ENCODE measurements at regions not wholly inside any gene's neighbourhood (a gene's known extent, or its start where the extent isn't known, plus 50 kb on each side); places are given as distances from the start of the nearest gene placed in this dataset.

DNA sequence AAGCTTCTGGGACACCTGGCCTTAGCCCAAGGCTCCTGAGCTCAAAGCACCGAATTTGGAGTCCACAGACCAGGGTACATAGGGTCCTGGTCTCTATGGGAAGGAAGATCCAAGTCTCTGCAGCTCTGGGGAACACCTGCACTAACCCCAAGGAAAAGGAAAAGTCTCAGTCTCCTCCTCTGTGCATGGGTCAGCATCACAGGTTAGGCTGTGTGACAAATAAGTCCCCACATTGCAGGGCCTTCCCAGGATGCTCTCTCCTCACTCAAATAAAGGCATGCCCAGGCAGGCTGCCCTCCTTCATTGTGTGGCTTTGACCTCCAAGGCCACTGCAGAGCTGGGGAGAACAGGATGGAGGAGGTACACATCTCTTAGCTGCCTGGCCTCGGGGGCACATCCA lies 121.0 kb upstream of the ZMIZ1 start:
- H3K4me1 Mint-ChIP-seq (ENCODE audit: unreplicated experiment), result no peaks in the 10 kb centered on the region
- H3K27me3 Mint-ChIP-seq (ENCODE audit: unreplicated experiment), result peaks cover 14% of the 10 kb centered on the region
- TF ChIP-seq, protein P1, sequence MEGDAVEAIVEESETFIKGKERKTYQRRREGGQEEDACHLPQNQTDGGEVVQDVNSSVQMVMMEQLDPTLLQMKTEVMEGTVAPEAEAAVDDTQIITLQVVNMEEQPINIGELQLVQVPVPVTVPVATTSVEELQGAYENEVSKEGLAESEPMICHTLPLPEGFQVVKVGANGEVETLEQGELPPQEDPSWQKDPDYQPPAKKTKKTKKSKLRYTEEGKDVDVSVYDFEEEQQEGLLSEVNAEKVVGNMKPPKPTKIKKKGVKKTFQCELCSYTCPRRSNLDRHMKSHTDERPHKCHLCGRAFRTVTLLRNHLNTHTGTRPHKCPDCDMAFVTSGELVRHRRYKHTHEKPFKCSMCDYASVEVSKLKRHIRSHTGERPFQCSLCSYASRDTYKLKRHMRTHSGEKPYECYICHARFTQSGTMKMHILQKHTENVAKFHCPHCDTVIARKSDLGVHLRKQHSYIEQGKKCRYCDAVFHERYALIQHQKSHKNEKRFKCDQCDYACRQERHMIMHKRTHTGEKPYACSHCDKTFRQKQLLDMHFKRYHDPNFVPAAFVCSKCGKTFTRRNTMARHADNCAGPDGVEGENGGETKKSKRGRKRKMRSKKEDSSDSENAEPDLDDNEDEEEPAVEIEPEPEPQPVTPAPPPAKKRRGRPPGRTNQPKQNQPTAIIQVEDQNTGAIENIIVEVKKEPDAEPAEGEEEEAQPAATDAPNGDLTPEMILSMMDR (IDR thresholded peaks at IDR 0.05; ENCODE audit: unreplicated experiment), result no peak
- H3K9me3 Mint-ChIP-seq (ENCODE audit: unreplicated experiment), result no peaks in the 10 kb centered on the region
- H3K27ac Mint-ChIP-seq (ENCODE audit: unreplicated experiment), result no peak overlapping the region
- H3K4me3 Mint-ChIP-seq (ENCODE audit: unreplicated experiment), result no peak overlapping the region
- H3K36me3 Mint-ChIP-seq (ENCODE audit: low read depth, unreplicated experiment), result peaks cover 7% of the 10 kb centered on the region
- DNase-seq (ENCODE audit: low spot score), result no peak

DNA sequence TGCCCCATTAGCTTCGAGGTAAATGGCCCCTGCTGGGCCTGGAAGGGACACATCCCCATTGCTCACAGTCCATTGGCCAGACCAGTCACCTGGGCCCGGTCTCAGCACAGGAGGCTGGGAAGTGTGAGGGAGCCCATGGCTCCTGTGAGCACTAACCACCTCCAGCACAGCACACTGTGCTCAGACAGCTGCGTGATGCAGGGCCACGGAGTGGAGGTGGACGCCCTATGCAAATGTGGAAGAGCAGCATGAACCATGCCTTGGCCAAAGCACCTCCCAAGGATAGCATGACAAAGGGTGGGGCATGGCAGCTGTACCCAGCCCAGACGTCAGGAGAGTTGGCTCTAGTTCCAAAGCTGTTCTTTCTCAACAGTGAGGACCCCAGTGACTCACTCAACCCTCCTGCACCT lies 120.1 kb upstream of the ZMIZ1 start:
- H3K27ac Mint-ChIP-seq (ENCODE audit: unreplicated experiment), result no peak overlapping the region
- DNase-seq (ENCODE audit: low spot score), result no peak
- no peaks in the 10 kb centered on the region for H3K4me1 Mint-ChIP-seq (ENCODE audit: unreplicated experiment)
- TF ChIP-seq, protein P1 (IDR thresholded peaks at IDR 0.05; ENCODE audit: unreplicated experiment), result no peak
- H3K4me3 Mint-ChIP-seq (ENCODE audit: unreplicated experiment), result no peak overlapping the region
- H3K27me3 Mint-ChIP-seq (ENCODE audit: unreplicated experiment), result peaks cover 14% of the 10 kb centered on the region
- no peaks in the 10 kb centered on the region for H3K9me3 Mint-ChIP-seq (ENCODE audit: unreplicated experiment)
- peaks cover 4% of the 10 kb centered on the region for H3K36me3 Mint-ChIP-seq (ENCODE audit: low read depth, unreplicated experiment)

- Mint-ChIP-seq H3K4me3 (ENCODE audit: unreplicated experiment) (no peak overlapping the region), H3K36me3 (ENCODE audit: low read depth, unreplicated experiment) (no peaks in the 10 kb centered on the region), H3K9me3 (ENCODE audit: unreplicated experiment) (no peaks in the 10 kb centered on the region), H3K27ac (ENCODE audit: unreplicated experiment) (no peak overlapping the region), H3K4me1 (ENCODE audit: unreplicated experiment) (no peaks in the 10 kb centered on the region), H3K27me3 (ENCODE audit: unreplicated experiment) (peaks cover 11% of the 10 kb centered on the region)
- DNase-seq (ENCODE audit: low spot score), result no peak
- TF ChIP-seq, protein P1 (IDR thresholded peaks at IDR 0.05; ENCODE audit: unreplicated experiment), result no peak
Measured at GRCh38 chr10:78950656-78951587, 117.8 kb upstream of the ZMIZ1 start.

DNA sequence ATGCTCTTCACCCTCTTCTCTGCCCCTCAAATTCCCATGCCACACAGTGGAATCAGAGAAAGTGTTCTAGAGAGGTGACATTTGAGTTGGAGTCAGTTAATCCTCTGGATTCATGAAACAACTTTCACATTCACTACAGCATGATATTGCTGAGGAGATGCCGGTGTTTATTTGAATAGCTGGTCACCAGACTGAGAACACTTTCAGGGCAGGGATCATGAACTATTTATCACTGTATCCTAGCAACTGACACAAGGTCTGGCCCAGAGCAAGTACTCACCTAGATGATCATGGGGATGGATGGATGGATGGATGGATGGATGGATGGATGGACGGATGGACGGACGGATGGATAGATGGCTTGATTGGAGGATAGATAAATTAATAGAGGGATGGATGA lies 116.7 kb upstream of the ZMIZ1 start:
- DNase-seq (ENCODE audit: low spot score), result no peak
- H3K4me3 Mint-ChIP-seq (ENCODE audit: unreplicated experiment), result no peak overlapping the region
- TF ChIP-seq, protein P1 (IDR thresholded peaks at IDR 0.05; ENCODE audit: unreplicated experiment), result no peak
- H3K27me3 Mint-ChIP-seq (ENCODE audit: unreplicated experiment), result peaks cover 13% of the 10 kb centered on the region
- no peaks in the 10 kb centered on the region for H3K36me3 Mint-ChIP-seq (ENCODE audit: low read depth, unreplicated experiment)
- no peaks in the 10 kb centered on the region for H3K9me3 Mint-ChIP-seq (ENCODE audit: unreplicated experiment)
- no peak overlapping the region for H3K27ac Mint-ChIP-seq (ENCODE audit: unreplicated experiment)
- no peaks in the 10 kb centered on the region for H3K4me1 Mint-ChIP-seq (ENCODE audit: unreplicated experiment)

GRCh38 chr10:78952686-78953085 lies 116.1 kb upstream of the ZMIZ1 start:
- TF ChIP-seq, protein P1 (IDR thresholded peaks at IDR 0.05; ENCODE audit: unreplicated experiment), result no peak
- DNase-seq (ENCODE audit: low spot score), result no peak
- no peaks in the 10 kb centered on the region for H3K36me3 Mint-ChIP-seq (ENCODE audit: low read depth, unreplicated experiment)
- H3K27ac Mint-ChIP-seq (ENCODE audit: unreplicated experiment), result no peak overlapping the region
- H3K27me3 Mint-ChIP-seq (ENCODE audit: unreplicated experiment), result peaks cover 13% of the 10 kb centered on the region
- H3K9me3 Mint-ChIP-seq (ENCODE audit: unreplicated experiment), result no peaks in the 10 kb centered on the region
- H3K4me1 Mint-ChIP-seq (ENCODE audit: unreplicated experiment), result no peaks in the 10 kb centered on the region
- no peak overlapping the region for H3K4me3 Mint-ChIP-seq (ENCODE audit: unreplicated experiment)
